DND-41 (cell line): ENCODE measurements at regions not wholly inside any gene's neighbourhood (a gene's known extent, or its start where the extent isn't known, plus 50 kb on each side); places are given as distances from the start of the nearest gene placed in this dataset.

Source experiments
- ATAC-seq: fragments of 200-7000 bp; cut with Tn5 transposase; 3 replicates; pipeline ENCODE4 v1.9.1; 2021; ENCODE audit warnings: low read depth; ENCODE audit not compliant: insufficient read depth
- DNase-seq: peaks from one replicate; pipeline ENCODE4 v3.0.0-alpha.2; 2020
- H2AFZ ChIP-seq: 2 replicates; pipeline ENCODE4 v1.6.0; 2012; ENCODE audit warnings: low read depth, low read length
- H3K27ac ChIP-seq: 2 replicates; pipeline ENCODE4 v1.5.1; 2012; ENCODE audit warnings: low read length, inconsistent platforms
- H3K27me3 ChIP-seq: fragments of 200-600 bp; sonication (generic); 2 replicates; pipeline ENCODE4 v1.6.0; 2012; ENCODE audit warnings: low read length, mild to moderate bottlenecking, inconsistent platforms; ENCODE audit not compliant: insufficient read depth, poor library complexity
- H3K36me3 ChIP-seq: 2 replicates; pipeline ENCODE4 v1.5.1; 2012; ENCODE audit warnings: low read length, inconsistent platforms; ENCODE audit not compliant: insufficient read depth
- H3K4me1 ChIP-seq: 2 replicates; pipeline ENCODE4 v1.5.1; 2012; ENCODE audit warnings: mild to moderate bottlenecking, low read length; ENCODE audit not compliant: insufficient read depth
- H3K4me2 ChIP-seq: 2 replicates; pipeline ENCODE4 v1.6.0; 2012; ENCODE audit warnings: mild to moderate bottlenecking, moderate library complexity, low read length, inconsistent platforms; ENCODE audit not compliant: insufficient read depth
- H3K4me3 ChIP-seq, 2 experiments: fragments of 200-600 bp in 1 of 2; shearing (Covaris generic) in 1 of 2; 2 replicates each; pipeline ENCODE4 v1.5.1; 2012 to 2016; ENCODE audit warnings: inconsistent platforms in 2 of 2, low read length in 2 of 2, mild to moderate bottlenecking in 2 of 2, low read depth in 1 of 2, moderate library complexity in 1 of 2
- H3K79me2 ChIP-seq: 2 replicates; pipeline ENCODE4 v1.6.0; 2012; ENCODE audit warnings: low read length, inconsistent platforms; ENCODE audit not compliant: insufficient read depth
- H3K9ac ChIP-seq: 2 replicates; pipeline ENCODE4 v1.6.0; 2012; ENCODE audit warnings: low read depth, mild to moderate bottlenecking, inconsistent platforms, low read length, moderate library complexity
- H3K9me3 ChIP-seq: 2 replicates; pipeline ENCODE4 v1.5.1; 2012; ENCODE audit warnings: low read length, moderate library complexity, mild to moderate bottlenecking, inconsistent platforms; ENCODE audit not compliant: insufficient read depth, severe bottlenecking
- H4K20me1 ChIP-seq: 2 replicates; pipeline ENCODE4 v1.6.0; 2012; ENCODE audit warnings: low read length; ENCODE audit not compliant: insufficient read depth
- CTCF ChIP-seq: IDR thresholded peaks from 2 replicates; pipeline ENCODE4 v1.5.1; 2012; ENCODE audit warnings: borderline replicate concordance, low read length, moderate library complexity, mild to moderate bottlenecking; ENCODE audit not compliant: poor library complexity, severe bottlenecking; ENCODE audit errors: extremely low read depth
- EZH2 ChIP-seq: IDR thresholded peaks from 3 replicates; pipeline ENCODE4 v1.6.1; 2012; ENCODE audit warnings: borderline replicate concordance, low read depth, mild to moderate bottlenecking, moderate library complexity, low read length, inconsistent platforms; ENCODE audit not compliant: severe bottlenecking

- no peak overlapping the region for H3K4me3 ChIP-seq
These were observed 402.3 kb upstream of the SLC14A2 start for GRCh38 chr18:45213040-45213333.

GRCh38 chr18:45218436-45218835, 396.8 kb upstream of the SLC14A2 start:
- Histone ChIP-seq H3K4me3 (no peak overlapping the region), H3K9me3 (no peaks in the 10 kb centered on the region), H3K27ac (no peak overlapping the region), H3K79me2 (no peaks in the 10 kb centered on the region), H3K36me3 (no peaks in the 10 kb centered on the region), H2AFZ (no peak overlapping the region), H3K4me2 (no peak overlapping the region), H3K4me1 (no peaks in the 10 kb centered on the region), H3K27me3 (no peaks in the 10 kb centered on the region), H3K9ac (no peak overlapping the region), H4K20me1 (no peaks in the 10 kb centered on the region)
- DNase-seq, result no peak
- no peak for ATAC-seq
- TF ChIP-seq EZH2 (no peak), CTCF (no peak)

More at GRCh38 chr18:45213040-45213333, 402.3 kb upstream of the SLC14A2 start:
- Histone ChIP-seq H3K36me3 (no peaks in the 10 kb centered on the region), H3K27ac (no peak overlapping the region), H3K4me2 (no peak overlapping the region), H3K9ac (no peak overlapping the region), H3K79me2 (no peaks in the 10 kb centered on the region), H3K9me3 (no peaks in the 10 kb centered on the region), H4K20me1 (no peaks in the 10 kb centered on the region), H3K4me1 (no peaks in the 10 kb centered on the region), H2AFZ (no peak overlapping the region), H3K27me3 (no peaks in the 10 kb centered on the region)
- no peak for DNase-seq
- ATAC-seq, result peak; percentile 25; the same call in 2 of the 3 replicates
- no peak for TF ChIP-seq EZH2
- TF ChIP-seq CTCF, result no peak

- Histone ChIP-seq H3K79me2 (no peaks in the 10 kb centered on the region), H3K27ac (no peak overlapping the region), H2AFZ (no peak overlapping the region), H3K4me1 (no peaks in the 10 kb centered on the region), H3K27me3 (no peaks in the 10 kb centered on the region), H4K20me1 (no peaks in the 10 kb centered on the region), H3K4me2 (no peak overlapping the region), H3K9ac (no peak overlapping the region), H3K36me3 (no peaks in the 10 kb centered on the region), H3K4me3 (no peak overlapping the region), H3K9me3 (no peaks in the 10 kb centered on the region)
- ATAC-seq (no peak), DNase-seq (no peak)
- no peak for TF ChIP-seq EZH2
- no peak for TF ChIP-seq CTCF
These were observed 393.9 kb upstream of the SLC14A2 start for GRCh38 chr18:45221363-45221762.

GRCh38 chr18:45222180-45222579, 393.1 kb upstream of the SLC14A2 start:
- no peak for ATAC-seq
- H4K20me1 ChIP-seq, result no peaks in the 10 kb centered on the region
- TF ChIP-seq CTCF (no peak), EZH2 (no peak)
- no peak overlapping the region for H3K4me3 ChIP-seq
- no peaks in the 10 kb centered on the region for H3K79me2 ChIP-seq
- H3K36me3 ChIP-seq, result no peaks in the 10 kb centered on the region
- DNase-seq, result no peak
- H3K4me1 ChIP-seq, result no peaks in the 10 kb centered on the region
- no peak overlapping the region for H3K9ac ChIP-seq
- no peak overlapping the region for H3K27ac ChIP-seq
- H3K27me3 ChIP-seq, result no peaks in the 10 kb centered on the region
- H3K9me3 ChIP-seq, result no peaks in the 10 kb centered on the region
- no peak overlapping the region for H3K4me2 ChIP-seq
- no peak overlapping the region for H2AFZ ChIP-seq
